Ishikawa (cell line): ENCODE measurements at regions not wholly inside any gene's neighbourhood (a gene's known extent, or its start where the extent isn't known, plus 50 kb on each side); places are given as distances from the start of the nearest gene placed in this dataset.

Source experiments
- CEBPB ChIP-seq: IDR thresholded peaks from 2 replicates; pipeline ENCODE4 v1.6.1; 2012
- CREB1 ChIP-seq: IDR thresholded peaks from 2 replicates; pipeline ENCODE4 v1.6.1; 2012; ENCODE audit warnings: low read depth
- EGR1 ChIP-seq: IDR thresholded peaks from 2 replicates; pipeline ENCODE4 v1.6.1; 2012
- EP300 ChIP-seq: IDR thresholded peaks from 2 replicates; pipeline ENCODE4 v1.6.1; 2012; ENCODE audit warnings: borderline replicate concordance
- FOXM1 ChIP-seq: IDR thresholded peaks from 2 replicates; pipeline ENCODE4 v1.6.1; 2012; ENCODE audit warnings: low read depth, borderline replicate concordance
- NFIC ChIP-seq: IDR thresholded peaks from 2 replicates; pipeline ENCODE4 v1.6.1; 2012
- RAD21 ChIP-seq: IDR thresholded peaks from 2 replicates; pipeline ENCODE4 v1.6.1; 2012; ENCODE audit warnings: low read depth
- TAF1 ChIP-seq: IDR thresholded peaks from 2 replicates; pipeline ENCODE4 v1.6.1; 2012; ENCODE audit warnings: low read depth, mild to moderate bottlenecking
- TCF12 ChIP-seq: IDR thresholded peaks from 2 replicates; pipeline ENCODE4 v1.6.1; 2012; ENCODE audit warnings: low read depth
- TEAD4 ChIP-seq: IDR thresholded peaks from 2 replicates; pipeline ENCODE4 v1.6.1; 2012
- YY1 ChIP-seq: IDR thresholded peaks from 2 replicates; pipeline ENCODE4 v1.6.1; 2012; ENCODE audit warnings: low read depth
- ZBTB7A ChIP-seq: IDR thresholded peaks from 2 replicates; pipeline ENCODE4 v1.6.1; 2012; ENCODE audit warnings: low read depth
- TF ChIP-seq, protein P1 (sequence below): IDR thresholded peaks from 2 replicates; pipeline ENCODE4 v1.6.1; 2012
- TF ChIP-seq, protein P2 (sequence below): IDR thresholded peaks from 2 replicates; pipeline ENCODE4 v1.6.1; 2012; ENCODE audit warnings: low read depth, mild to moderate bottlenecking
- TF ChIP-seq, protein P3 (sequence below): IDR thresholded peaks from 2 replicates; pipeline ENCODE4 v1.6.1; 2012

DNA sequence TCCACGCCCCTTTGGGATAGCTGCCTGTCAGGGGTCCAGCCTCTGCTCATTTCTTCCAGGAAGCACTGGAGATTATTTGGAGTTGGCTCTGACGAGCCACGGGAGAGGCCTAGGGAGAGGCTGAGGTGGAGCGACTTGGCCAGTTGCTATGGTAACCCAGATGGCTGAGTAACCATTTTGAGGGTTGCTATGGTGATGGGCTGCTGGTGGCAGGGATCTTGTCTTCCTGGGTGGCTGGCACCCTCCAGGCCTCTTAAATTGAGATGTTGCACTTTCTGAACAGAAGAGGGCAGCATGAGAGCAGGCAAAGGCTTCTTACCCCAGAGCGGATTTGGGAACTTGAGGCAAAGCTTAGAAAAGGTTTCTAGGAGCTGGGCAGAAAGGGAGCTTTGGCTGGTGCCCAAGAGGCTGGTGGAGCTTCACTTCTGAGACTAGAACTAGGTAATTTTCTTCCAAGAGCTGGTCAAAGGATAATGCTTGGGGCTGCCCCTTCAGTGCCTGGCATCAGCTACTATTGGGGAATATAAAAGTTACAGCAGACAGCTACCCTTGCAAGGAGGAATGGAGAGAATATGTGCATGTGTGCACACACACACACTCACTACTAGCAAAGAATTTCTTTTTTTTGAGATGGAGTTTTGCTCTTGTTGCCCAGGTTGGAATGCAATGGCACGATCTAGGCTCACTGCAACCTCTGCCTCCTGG lies 72.5 kb downstream of the NDUFS5 start:
- TF ChIP-seq TCF12 (no peak), TEAD4 (no peak), YY1 (peak; percentile 68), CEBPB (no peak), CREB1 (no peak), RAD21 (peak; percentile 95), NFIC (no peak), EP300 (no peak), FOXM1 (no peak), TAF1 (no peak)
- TF ChIP-seq, protein P1, sequence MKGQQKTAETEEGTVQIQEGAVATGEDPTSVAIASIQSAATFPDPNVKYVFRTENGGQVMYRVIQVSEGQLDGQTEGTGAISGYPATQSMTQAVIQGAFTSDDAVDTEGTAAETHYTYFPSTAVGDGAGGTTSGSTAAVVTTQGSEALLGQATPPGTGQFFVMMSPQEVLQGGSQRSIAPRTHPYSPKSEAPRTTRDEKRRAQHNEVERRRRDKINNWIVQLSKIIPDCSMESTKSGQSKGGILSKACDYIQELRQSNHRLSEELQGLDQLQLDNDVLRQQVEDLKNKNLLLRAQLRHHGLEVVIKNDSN, result no peak
- TF ChIP-seq, protein P2, sequence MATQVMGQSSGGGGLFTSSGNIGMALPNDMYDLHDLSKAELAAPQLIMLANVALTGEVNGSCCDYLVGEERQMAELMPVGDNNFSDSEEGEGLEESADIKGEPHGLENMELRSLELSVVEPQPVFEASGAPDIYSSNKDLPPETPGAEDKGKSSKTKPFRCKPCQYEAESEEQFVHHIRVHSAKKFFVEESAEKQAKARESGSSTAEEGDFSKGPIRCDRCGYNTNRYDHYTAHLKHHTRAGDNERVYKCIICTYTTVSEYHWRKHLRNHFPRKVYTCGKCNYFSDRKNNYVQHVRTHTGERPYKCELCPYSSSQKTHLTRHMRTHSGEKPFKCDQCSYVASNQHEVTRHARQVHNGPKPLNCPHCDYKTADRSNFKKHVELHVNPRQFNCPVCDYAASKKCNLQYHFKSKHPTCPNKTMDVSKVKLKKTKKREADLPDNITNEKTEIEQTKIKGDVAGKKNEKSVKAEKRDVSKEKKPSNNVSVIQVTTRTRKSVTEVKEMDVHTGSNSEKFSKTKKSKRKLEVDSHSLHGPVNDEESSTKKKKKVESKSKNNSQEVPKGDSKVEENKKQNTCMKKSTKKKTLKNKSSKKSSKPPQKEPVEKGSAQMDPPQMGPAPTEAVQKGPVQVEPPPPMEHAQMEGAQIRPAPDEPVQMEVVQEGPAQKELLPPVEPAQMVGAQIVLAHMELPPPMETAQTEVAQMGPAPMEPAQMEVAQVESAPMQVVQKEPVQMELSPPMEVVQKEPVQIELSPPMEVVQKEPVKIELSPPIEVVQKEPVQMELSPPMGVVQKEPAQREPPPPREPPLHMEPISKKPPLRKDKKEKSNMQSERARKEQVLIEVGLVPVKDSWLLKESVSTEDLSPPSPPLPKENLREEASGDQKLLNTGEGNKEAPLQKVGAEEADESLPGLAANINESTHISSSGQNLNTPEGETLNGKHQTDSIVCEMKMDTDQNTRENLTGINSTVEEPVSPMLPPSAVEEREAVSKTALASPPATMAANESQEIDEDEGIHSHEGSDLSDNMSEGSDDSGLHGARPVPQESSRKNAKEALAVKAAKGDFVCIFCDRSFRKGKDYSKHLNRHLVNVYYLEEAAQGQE, result no peak

DNA sequence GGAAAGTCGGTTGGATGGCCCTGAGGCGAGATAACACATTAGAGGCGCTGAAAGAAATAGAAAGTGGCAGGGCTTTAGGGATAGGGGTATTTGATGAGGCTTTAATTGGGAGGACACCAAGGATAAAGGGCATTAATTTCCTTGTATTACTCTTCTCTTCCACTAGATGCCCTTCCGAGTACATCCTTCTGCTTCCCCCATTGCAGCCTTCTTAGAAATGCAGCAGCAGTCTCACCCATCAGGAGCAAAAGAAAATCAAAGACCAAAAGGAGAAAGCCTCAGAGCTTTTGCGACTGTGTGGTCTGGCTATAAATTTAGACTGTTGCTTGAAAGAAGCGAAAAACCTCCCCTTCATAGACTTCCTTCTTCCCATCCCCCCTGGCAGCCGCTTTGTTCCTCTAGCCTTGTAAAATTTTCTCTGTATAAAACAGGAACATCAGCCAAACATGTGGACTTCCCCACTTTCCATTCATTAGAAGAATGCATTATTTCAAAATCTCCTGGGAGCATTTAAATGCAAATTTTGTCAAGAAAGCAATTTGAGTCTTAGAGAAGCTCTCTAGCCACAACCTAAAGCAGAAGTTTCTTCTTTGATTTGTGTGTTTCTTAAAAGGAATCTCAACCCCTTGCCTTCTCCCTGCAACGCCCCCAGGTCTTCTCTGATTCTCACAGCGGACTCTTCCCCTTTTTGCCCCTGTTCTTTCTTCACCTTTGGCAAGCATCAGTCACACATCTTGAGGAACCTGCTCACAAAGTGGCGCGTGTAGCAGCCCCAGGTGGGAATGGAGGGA lies 76.6 kb downstream of the NDUFS5 start:
- TF ChIP-seq EP300 (no peak), RAD21 (peak; percentile 94)

DNA sequence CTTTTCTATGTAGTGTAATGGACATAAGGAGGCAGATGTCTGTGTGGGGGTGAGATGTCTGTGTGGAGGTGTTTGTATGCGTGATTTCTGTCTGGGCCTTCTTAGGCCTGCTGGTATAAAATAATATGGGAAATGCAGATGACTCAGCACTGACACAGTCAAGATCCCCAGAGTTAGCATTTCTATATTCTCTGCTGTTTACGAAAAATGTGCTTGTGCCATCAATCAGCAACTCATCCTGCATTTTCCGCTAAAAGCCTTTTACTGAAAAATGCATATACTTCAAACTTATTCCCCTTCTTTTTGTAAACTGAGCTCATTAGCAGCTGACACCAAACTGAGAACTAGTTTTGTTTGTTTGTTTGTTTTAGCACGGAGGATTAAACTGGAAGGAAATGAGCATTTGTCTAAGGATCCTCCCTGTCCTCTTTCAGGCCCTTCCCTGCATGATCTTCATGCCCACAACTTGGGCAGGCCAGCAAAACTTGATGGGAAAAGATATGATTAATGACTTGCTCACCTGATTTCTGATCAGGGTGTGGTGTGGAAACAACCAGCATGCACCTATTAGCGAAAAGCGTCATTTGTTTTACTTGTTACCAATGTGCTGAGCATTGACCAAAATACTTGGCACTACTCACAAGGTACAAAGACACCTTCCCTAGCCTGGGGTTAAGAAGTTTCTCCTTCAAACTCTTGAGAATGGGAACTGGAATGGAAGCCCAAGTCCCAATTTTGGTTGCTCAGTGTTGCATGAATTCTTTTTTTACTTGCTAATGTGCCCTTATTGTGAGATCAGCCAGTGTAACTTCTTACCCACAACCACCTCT lies 77.4 kb downstream of the NDUFS5 start:
- TF ChIP-seq, protein P1, result no peak
- no peak for TF ChIP-seq NFIC
- TF ChIP-seq EP300, result no peak
- TF ChIP-seq CEBPB, result no peak
- no peak for TF ChIP-seq YY1
- no peak for TF ChIP-seq EGR1
- TF ChIP-seq, protein P2, result no peak
- no peak for TF ChIP-seq TAF1
- TF ChIP-seq TEAD4, result no peak
- no peak for TF ChIP-seq TCF12
- no peak for TF ChIP-seq FOXM1
- TF ChIP-seq CREB1, result no peak
- TF ChIP-seq, protein P3, sequence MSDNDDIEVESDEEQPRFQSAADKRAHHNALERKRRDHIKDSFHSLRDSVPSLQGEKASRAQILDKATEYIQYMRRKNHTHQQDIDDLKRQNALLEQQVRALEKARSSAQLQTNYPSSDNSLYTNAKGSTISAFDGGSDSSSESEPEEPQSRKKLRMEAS, result no peak
- no peak for TF ChIP-seq ZBTB7A
- TF ChIP-seq RAD21, result no peak

DNA sequence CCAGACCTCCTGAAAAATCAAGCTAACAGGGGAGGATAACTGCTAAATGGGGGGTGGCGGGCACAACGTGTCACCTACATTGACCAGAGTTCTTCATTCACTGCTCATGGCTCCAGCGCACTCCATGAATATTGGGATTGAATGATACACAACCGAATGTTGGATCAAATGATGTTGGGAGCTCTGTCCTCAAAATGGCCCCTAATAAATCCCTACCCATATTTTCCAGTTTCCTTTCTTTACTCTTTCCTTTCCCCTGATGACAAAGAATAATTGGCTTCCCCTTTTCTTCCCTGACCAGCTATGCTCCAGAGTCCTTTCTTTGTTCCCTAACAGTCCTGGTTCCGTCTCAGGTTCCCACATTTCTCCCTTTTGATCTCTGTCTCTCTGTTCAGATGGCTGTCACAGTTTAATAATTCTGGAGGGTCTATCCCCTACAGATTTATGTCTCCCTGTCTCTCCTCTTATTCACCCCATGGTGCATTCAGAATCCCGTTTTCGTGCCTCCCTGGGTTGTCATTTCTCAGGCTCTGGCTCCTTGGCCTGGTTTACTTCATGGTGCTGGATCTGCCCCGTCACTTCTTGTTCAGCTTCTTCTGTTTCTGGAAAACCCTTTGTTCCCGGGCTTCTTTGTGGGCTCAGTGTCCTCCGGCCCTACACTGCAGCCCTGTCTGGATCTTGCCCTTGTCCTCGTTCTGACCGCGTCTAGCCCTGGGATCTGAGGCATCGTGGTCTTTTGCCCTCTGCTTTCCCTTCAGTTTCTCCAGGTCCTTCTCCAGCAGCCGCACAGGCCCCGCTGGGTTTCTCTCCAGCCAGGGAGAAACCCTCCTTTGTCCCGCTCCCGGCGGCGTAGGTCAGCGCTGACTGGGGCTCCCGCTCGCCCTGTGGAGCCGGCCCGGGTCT lies 78.3 kb downstream of the NDUFS5 start:
- TF ChIP-seq, protein P1, result no peak
- TF ChIP-seq ZBTB7A (no peak), TEAD4 (no peak), FOXM1 (no peak), NFIC (no peak), CREB1 (no peak)
- TF ChIP-seq, protein P2, result no peak
- TF ChIP-seq, protein P3, result no peak
